Right cardiac atrium (tissue), 5 donors: ENCODE measurements at regions not wholly inside any gene's neighbourhood (a gene's known extent, or its start where the extent isn't known, plus 50 kb on each side); places are given as distances from the start of the nearest gene placed in this dataset.

Source experiments
- ATAC-seq, 2 donors: fragments of 200-7000 bp; cut with Tn5 transposase; one replicate each; pipeline versions ENCODE4 v1.8.0 to v1.9.1; 2020; ENCODE audit warnings: moderate library complexity in 2 of 2, mild to moderate bottlenecking in 1 of 2
- DNase-seq, 3 donors: peaks; one replicate each; pipeline ENCODE4 v3.0.0-alpha.2; 2020
- H3K27ac ChIP-seq: one replicate; pipeline ENCODE4 v1.5.1; 2013; ENCODE audit warnings: mild to moderate bottlenecking, low read length, control low read depth, moderate library complexity
- H3K27me3 ChIP-seq: one replicate; pipeline ENCODE4 v1.6.1; 2013; ENCODE audit not compliant: control insufficient read depth, insufficient read depth
- H3K4me1 ChIP-seq: one replicate; pipeline ENCODE4 v1.6.1; 2013; ENCODE audit warnings: low read length; ENCODE audit not compliant: control insufficient read depth, insufficient read depth
- H3K4me3 ChIP-seq: one replicate; pipeline ENCODE4 v1.5.1; 2013; ENCODE audit warnings: low read length, control low read depth
- H3K9me3 ChIP-seq: one replicate; pipeline ENCODE4 v1.6.1; 2013; ENCODE audit warnings: low read length; ENCODE audit not compliant: control insufficient read depth
- WGBS: extraction: QIAGEN DNeasy Blood & Tissue Kit; methylation state at CpG from one replicate; pipeline ENCODE4 v1.1.7; 2013; 5-methylcytosine and 5-hydroxymethylcytosine counted together
- intact Hi-C, 4 donors: fragments of 100-400 bp; cut with DNase I; formaldehyde crosslinking; loops; one replicate each; pipeline versions ENCODE4 v1.11.0 to v1.14.0; 2022 to 2023
- donor health status: healthy with polysubstance abuse.
- donor health status: DM: no; HTN: yes; CAD: no.
- donor health status: DM: no; HTN: no; CAD: no.
- donor health status: DM: no; HTN: yes; CAD: no; lungs with severe emphysema.
- donor health status: DM: yes; HTN: yes; CAD: no.

GRCh38 chr18:30591462-30591861, 451.1 kb downstream of the DSC3 start:
- intact Hi-C loops = no loop called here
- ATAC-seq (no peak), DNase-seq (no peak)
- no peaks in the 10 kb centered on the region for H3K9me3 ChIP-seq
- no peaks in the 10 kb centered on the region for H3K27me3 ChIP-seq
- no peak overlapping the region for H3K27ac ChIP-seq
- H3K4me1 ChIP-seq = no peaks in the 10 kb centered on the region
- no peak overlapping the region for H3K4me3 ChIP-seq

GRCh38 chr18:30588673-30589164, 453.8 kb downstream of the DSC3 start:
- Histone ChIP-seq H3K4me3 (no peak overlapping the region), H3K9me3 (no peaks in the 10 kb centered on the region), H3K27me3 (no peaks in the 10 kb centered on the region), H3K4me1 (no peaks in the 10 kb centered on the region), H3K27ac (no peak overlapping the region)
- ATAC-seq (no peak), DNase-seq (no peak)
- intact Hi-C loops = no loop called here

GRCh38 chr18:30583768-30584167, 458.8 kb downstream of the DSC3 start:
- intact Hi-C loops = no loop called here
- H3K9me3 ChIP-seq = no peaks in the 10 kb centered on the region
- H3K27ac ChIP-seq = no peak overlapping the region
- peaks cover 3% of the 10 kb centered on the region for H3K4me1 ChIP-seq
- WGBS = 59% methylated on average over 1 of the region's 1 CpG
- no peak for DNase-seq
- no peaks in the 10 kb centered on the region for H3K27me3 ChIP-seq
- no peak for ATAC-seq
- no peak overlapping the region for H3K4me3 ChIP-seq

GRCh38 chr18:30582078-30582477, 460.5 kb downstream of the DSC3 start:
- H3K27ac ChIP-seq = no peak overlapping the region
- H3K4me3 ChIP-seq = no peak overlapping the region
- DNase-seq (no peak), ATAC-seq (no peak)
- H3K9me3 ChIP-seq = no peaks in the 10 kb centered on the region
- WGBS = 79% methylated on average over 3 of the region's 3 CpGs
- intact Hi-C loops = no loop called here
- peaks cover 3% of the 10 kb centered on the region for H3K4me1 ChIP-seq
- no peaks in the 10 kb centered on the region for H3K27me3 ChIP-seq

- intact Hi-C loops = no loop called here
- 70% methylated on average over 2 of the region's 2 CpGs for WGBS
Observed at GRCh38 chr18:30578707-30579106, 463.8 kb downstream of the DSC3 start.

GRCh38 chr18:30572214-30572613, 470.3 kb downstream of the DSC3 start:
- DNase-seq (no peak), ATAC-seq (no peak)
- H3K27me3 ChIP-seq = no peaks in the 10 kb centered on the region
- no peak overlapping the region for H3K27ac ChIP-seq
- no peak overlapping the region for H3K4me3 ChIP-seq
- 70% methylated on average over 2 of the region's 2 CpGs for WGBS
- intact Hi-C loops = no loop called here
- H3K4me1 ChIP-seq = no peaks in the 10 kb centered on the region
- H3K9me3 ChIP-seq = no peaks in the 10 kb centered on the region

More at GRCh38 chr18:30578707-30579106, 463.8 kb downstream of the DSC3 start:
- Histone ChIP-seq H3K9me3 (no peaks in the 10 kb centered on the region), H3K4me3 (no peak overlapping the region), H3K27me3 (no peaks in the 10 kb centered on the region), H3K4me1 (peaks cover 3% of the 10 kb centered on the region), H3K27ac (no peak overlapping the region)
- ATAC-seq (no peak), DNase-seq (no peak)

- ATAC-seq (no peak), DNase-seq (no peak)
- 88% methylated on average over 5 of the region's 5 CpGs for WGBS
- no peaks in the 10 kb centered on the region for H3K27me3 ChIP-seq
- H3K9me3 ChIP-seq = no peaks in the 10 kb centered on the region
- no peak overlapping the region for H3K27ac ChIP-seq
- no peak overlapping the region for H3K4me3 ChIP-seq
- intact Hi-C loops = no loop called here
- H3K4me1 ChIP-seq = no peaks in the 10 kb centered on the region
Observed at GRCh38 chr18:30568333-30568732, 474.2 kb downstream of the DSC3 start.

GRCh38 chr18:30566877-30567276, 475.7 kb downstream of the DSC3 start:
- no peaks in the 10 kb centered on the region for H3K27me3 ChIP-seq
- no peak overlapping the region for H3K27ac ChIP-seq
- no peaks in the 10 kb centered on the region for H3K9me3 ChIP-seq
- intact Hi-C loops = no loop called here
- DNase-seq (no peak), ATAC-seq (no peak)
- WGBS = 74% methylated on average over 1 of the region's 1 CpG
- H3K4me3 ChIP-seq = no peak overlapping the region
- H3K4me1 ChIP-seq = no peaks in the 10 kb centered on the region

GRCh38 chr18:30562231-30562630, 480.3 kb downstream of the DSC3 start:
- intact Hi-C loops = no loop called here
- Histone ChIP-seq H3K27me3 (no peaks in the 10 kb centered on the region), H3K4me3 (no peak overlapping the region), H3K4me1 (no peaks in the 10 kb centered on the region), H3K9me3 (no peaks in the 10 kb centered on the region), H3K27ac (no peak overlapping the region)
- no peak for ATAC-seq
- WGBS = 44% methylated on average over 1 of the region's 1 CpG
- DNase-seq = no peak

- 89% methylated on average over 11 of the region's 11 CpGs for WGBS
Observed at GRCh38 chr18:30556112-30556511, 486.4 kb downstream of the DSC3 start.

GRCh38 chr18:30545393-30545792, 497.1 kb downstream of the DSC3 start:
- Histone ChIP-seq H3K27me3 (no peaks in the 10 kb centered on the region), H3K4me3 (no peak overlapping the region), H3K4me1 (no peaks in the 10 kb centered on the region), H3K9me3 (no peaks in the 10 kb centered on the region), H3K27ac (no peak overlapping the region)
- 90% methylated on average over 4 of the region's 4 CpGs for WGBS
- intact Hi-C loops = no loop called here
- DNase-seq (no peak), ATAC-seq (no peak)

More at GRCh38 chr18:30556112-30556511, 486.4 kb downstream of the DSC3 start:
- H3K27ac ChIP-seq = no peak overlapping the region
- H3K4me1 ChIP-seq = no peaks in the 10 kb centered on the region
- intact Hi-C loops = no loop called here
- no peak overlapping the region for H3K4me3 ChIP-seq
- ATAC-seq (no peak), DNase-seq (no peak)
- H3K27me3 ChIP-seq = no peaks in the 10 kb centered on the region
- no peaks in the 10 kb centered on the region for H3K9me3 ChIP-seq

GRCh38 chr18:30544141-30544540, 498.4 kb downstream of the DSC3 start:
- no peak for DNase-seq
- intact Hi-C loops = no loop called here
- H3K9me3 ChIP-seq = no peaks in the 10 kb centered on the region

More at GRCh38 chr18:30544141-30544540, 498.4 kb downstream of the DSC3 start:
- no peak overlapping the region for H3K4me3 ChIP-seq
- no peak overlapping the region for H3K27ac ChIP-seq
- ATAC-seq = no peak
- no peaks in the 10 kb centered on the region for H3K27me3 ChIP-seq
- 76% methylated on average over 2 of the region's 2 CpGs for WGBS
- no peaks in the 10 kb centered on the region for H3K4me1 ChIP-seq
